ENCODE measurements at regions not wholly inside any gene's neighbourhood (a gene's known extent, or its start where the extent isn't known, plus 50 kb on each side); places are given as distances from the start of the nearest gene placed in this dataset.

DNA sequence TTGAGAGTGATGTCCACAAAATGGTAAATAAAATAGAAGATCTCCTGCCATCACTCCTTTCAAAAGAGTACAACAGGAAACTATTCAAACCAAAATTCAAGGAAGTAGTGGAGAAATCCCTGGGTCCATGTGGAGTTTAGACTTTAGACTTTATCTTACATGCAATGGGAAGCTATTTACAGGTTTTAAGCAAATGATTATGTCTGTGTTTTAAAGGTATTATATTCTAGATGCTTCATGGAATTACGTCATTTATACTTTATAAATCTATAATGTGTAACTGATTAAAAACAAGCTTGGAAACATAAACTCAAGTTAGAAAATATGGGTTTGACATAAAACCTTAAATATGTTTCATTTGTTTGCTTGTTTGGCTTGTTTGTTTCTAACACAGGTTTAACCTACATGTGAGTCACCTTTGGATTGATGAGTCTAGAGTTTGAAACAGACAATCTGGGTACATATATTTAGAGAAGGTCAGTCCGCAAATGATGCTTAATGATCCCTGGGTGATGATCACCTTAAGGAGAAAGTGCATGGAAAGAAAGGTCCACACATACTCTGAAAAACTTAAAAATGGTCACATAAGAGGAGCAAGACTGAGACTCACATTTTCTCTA, 519.6 kb upstream of the AGA start:
- H3K27me3 ChIP-seq (ENCODE audit: control insufficient read depth in 1 of 2, insufficient read depth in 2 of 2, low read length in 2 of 2): no peaks in the 10 kb centered on the region
- H3K9ac ChIP-seq (ENCODE audit: insufficient read depth, low read depth, low read length): no peak overlapping the region
- intact Hi-C loops (cut with micrococcal nuclease; ENCODE audit: unreplicated experiment): no loop called here
- H3K79me2 ChIP-seq (ENCODE audit: insufficient read depth, low read length): no peaks in the 10 kb centered on the region
- H3K27ac ChIP-seq (ENCODE audit: extremely low read length, insufficient read depth, low read length): no peak overlapping the region
- BruUV-seq (replicated peaks): no TSS peak
- H3K9me3 ChIP-seq (ENCODE audit: low read length): no peaks in the 10 kb centered on the region
- no peak overlapping the region for H3K4me3 ChIP-seq (replicated peaks in 1 of 3; ENCODE audit: insufficient read depth in 1 of 3, low read depth in 2 of 3, low read length in 3 of 3)
- no peak overlapping the region for H3K4me2 ChIP-seq (ENCODE audit: low read depth, low read length)
- WGBS (ENCODE audit: low lambda C conversion rate): 7% methylated on average over 2 of the region's 2 CpGs
- ChIA-PET POLR2A (no interaction called here), CTCF (ENCODE audit: low intra/inter-chr PET ratio, low total read pairs) (no interaction called here)
- no peaks in the 10 kb centered on the region for H4K20me1 ChIP-seq (ENCODE audit: insufficient read depth, low read length)
- DNase-seq (ENCODE audit: low spot score) (no peak), ATAC-seq (no peak), FAIRE-seq (no peak)
- no peaks in the 10 kb centered on the region for H3K4me1 ChIP-seq (ENCODE audit: insufficient read depth, low read length)
- in situ Hi-C loops (cut with HindIII; ENCODE audit: extremely low pct_ligation_motif_present, low pct_unique_long_range_greater_than_20kb): no loop called here
- H2AFZ ChIP-seq (ENCODE audit: low read length): no peak overlapping the region
- TF ChIP-seq ZNF264 (CRISPR knock-in tag; IDR thresholded peaks at IDR 0.05) (no peak), ATF7 (IDR thresholded peaks at IDR 0.05) (peak; percentile 87), ATF7 (CRISPR knock-in tag; IDR thresholded peaks at IDR 0.05) (no peak), KDM3A (CRISPR knock-in tag; IDR thresholded peaks at IDR 0.05; ENCODE audit: low read depth) (no peak)
- no peaks in the 10 kb centered on the region for H3K36me3 ChIP-seq (replicated peaks in 1 of 2; ENCODE audit: control insufficient read depth in 1 of 2, insufficient read depth in 2 of 2, low read length in 2 of 2)

DNA sequence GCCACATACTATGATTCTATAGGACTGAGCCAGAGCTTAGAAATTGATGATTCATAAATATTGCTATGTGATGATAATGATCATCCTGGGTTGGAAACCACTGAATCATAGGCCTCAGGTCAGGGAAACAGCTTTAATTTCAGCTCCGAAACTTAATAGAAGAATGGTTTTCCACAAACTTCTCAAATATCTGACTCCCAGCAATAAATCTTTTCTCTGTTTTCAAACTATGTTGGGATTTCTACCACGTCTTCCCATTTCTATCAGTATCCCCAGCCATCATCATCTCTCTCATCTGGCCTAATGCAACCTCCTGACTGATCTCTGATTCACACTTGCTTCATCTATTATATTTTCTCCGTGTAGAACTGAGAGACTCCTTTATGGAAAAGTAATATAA, 521.8 kb upstream of the AGA start:
- in situ Hi-C loops (cut with HindIII; ENCODE audit: extremely low pct_ligation_motif_present, low pct_unique_long_range_greater_than_20kb): no loop called here
- FAIRE-seq (no peak), DNase-seq (ENCODE audit: low spot score) (no peak), ATAC-seq (no peak)
- H3K79me2 ChIP-seq (ENCODE audit: insufficient read depth, low read length): no peaks in the 10 kb centered on the region
- H3K27ac ChIP-seq (ENCODE audit: extremely low read length, insufficient read depth, low read length): no peak overlapping the region
- no peak for TF ChIP-seq U2AF2 (IDR thresholded peaks at IDR 0.05; ENCODE audit: low read depth, low read length)
- no peak for TF ChIP-seq KDM4B (CRISPR knock-in tag; IDR thresholded peaks at IDR 0.05)
- no peak for TF ChIP-seq ZNF367 (CRISPR knock-in tag; IDR thresholded peaks at IDR 0.05; ENCODE audit: borderline replicate concordance)
- TF ChIP-seq, protein P1, sequence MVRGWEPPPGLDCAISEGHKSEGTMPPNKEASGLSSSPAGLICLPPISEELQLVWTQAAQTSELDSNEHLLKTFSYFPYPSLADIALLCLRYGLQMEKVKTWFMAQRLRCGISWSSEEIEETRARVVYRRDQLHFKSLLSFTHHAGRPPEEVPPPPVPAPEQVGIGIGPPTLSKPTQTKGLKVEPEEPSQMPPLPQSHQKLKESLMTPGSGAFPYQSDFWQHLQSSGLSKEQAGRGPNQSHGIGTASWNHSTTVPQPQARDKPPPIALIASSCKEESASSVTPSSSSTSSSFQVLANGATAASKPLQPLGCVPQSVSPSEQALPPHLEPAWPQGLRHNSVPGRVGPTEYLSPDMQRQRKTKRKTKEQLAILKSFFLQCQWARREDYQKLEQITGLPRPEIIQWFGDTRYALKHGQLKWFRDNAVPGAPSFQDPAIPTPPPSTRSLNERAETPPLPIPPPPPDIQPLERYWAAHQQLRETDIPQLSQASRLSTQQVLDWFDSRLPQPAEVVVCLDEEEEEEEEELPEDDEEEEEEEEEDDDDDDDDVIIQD (CRISPR knock-in tag; IDR thresholded peaks at IDR 0.05; ENCODE audit: low read depth): no peak
- no peak for TF ChIP-seq PHF20 (CRISPR knock-in tag; IDR thresholded peaks at IDR 0.05)
- TF ChIP-seq, protein P2, sequence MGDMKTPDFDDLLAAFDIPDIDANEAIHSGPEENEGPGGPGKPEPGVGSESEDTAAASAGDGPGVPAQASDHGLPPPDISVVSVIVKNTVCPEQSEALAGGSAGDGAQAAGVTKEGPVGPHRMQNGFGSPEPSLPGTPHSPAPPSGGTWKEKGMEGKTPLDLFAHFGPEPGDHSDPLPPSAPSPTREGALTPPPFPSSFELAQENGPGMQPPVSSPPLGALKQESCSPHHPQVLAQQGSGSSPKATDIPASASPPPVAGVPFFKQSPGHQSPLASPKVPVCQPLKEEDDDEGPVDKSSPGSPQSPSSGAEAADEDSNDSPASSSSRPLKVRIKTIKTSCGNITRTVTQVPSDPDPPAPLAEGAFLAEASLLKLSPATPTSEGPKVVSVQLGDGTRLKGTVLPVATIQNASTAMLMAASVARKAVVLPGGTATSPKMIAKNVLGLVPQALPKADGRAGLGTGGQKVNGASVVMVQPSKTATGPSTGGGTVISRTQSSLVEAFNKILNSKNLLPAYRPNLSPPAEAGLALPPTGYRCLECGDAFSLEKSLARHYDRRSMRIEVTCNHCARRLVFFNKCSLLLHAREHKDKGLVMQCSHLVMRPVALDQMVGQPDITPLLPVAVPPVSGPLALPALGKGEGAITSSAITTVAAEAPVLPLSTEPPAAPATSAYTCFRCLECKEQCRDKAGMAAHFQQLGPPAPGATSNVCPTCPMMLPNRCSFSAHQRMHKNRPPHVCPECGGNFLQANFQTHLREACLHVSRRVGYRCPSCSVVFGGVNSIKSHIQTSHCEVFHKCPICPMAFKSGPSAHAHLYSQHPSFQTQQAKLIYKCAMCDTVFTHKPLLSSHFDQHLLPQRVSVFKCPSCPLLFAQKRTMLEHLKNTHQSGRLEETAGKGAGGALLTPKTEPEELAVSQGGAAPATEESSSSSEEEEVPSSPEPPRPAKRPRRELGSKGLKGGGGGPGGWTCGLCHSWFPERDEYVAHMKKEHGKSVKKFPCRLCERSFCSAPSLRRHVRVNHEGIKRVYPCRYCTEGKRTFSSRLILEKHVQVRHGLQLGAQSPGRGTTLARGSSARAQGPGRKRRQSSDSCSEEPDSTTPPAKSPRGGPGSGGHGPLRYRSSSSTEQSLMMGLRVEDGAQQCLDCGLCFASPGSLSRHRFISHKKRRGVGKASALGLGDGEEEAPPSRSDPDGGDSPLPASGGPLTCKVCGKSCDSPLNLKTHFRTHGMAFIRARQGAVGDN (CRISPR knock-in tag; IDR thresholded peaks at IDR 0.05): no peak
- no peak for TF ChIP-seq ASH2L (IDR thresholded peaks at IDR 0.05; ENCODE audit: insufficient read length, low read depth, low read length)
- TF ChIP-seq, protein P3, sequence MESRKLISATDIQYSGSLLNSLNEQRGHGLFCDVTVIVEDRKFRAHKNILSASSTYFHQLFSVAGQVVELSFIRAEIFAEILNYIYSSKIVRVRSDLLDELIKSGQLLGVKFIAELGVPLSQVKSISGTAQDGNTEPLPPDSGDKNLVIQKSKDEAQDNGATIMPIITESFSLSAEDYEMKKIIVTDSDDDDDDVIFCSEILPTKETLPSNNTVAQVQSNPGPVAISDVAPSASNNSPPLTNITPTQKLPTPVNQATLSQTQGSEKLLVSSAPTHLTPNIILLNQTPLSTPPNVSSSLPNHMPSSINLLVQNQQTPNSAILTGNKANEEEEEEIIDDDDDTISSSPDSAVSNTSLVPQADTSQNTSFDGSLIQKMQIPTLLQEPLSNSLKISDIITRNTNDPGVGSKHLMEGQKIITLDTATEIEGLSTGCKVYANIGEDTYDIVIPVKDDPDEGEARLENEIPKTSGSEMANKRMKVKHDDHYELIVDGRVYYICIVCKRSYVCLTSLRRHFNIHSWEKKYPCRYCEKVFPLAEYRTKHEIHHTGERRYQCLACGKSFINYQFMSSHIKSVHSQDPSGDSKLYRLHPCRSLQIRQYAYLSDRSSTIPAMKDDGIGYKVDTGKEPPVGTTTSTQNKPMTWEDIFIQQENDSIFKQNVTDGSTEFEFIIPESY (CRISPR knock-in tag; IDR thresholded peaks at IDR 0.05): no peak
- intact Hi-C loops (cut with micrococcal nuclease; ENCODE audit: unreplicated experiment): no loop called here
- H3K9me3 ChIP-seq (ENCODE audit: low read length): no peaks in the 10 kb centered on the region
- CTCF ChIA-PET (ENCODE audit: low intra/inter-chr PET ratio, low total read pairs): no interaction called here
- WGBS (ENCODE audit: low lambda C conversion rate): 8% methylated on average over 3 of the region's 3 CpGs
- POLR2A ChIA-PET: no interaction called here
- no peak overlapping the region for H3K9ac ChIP-seq (ENCODE audit: insufficient read depth, low read depth, low read length)
- H3K4me3 ChIP-seq (replicated peaks in 1 of 3; ENCODE audit: insufficient read depth in 1 of 3, low read depth in 2 of 3, low read length in 3 of 3): no peak overlapping the region
- H2AFZ ChIP-seq (ENCODE audit: low read length): no peak overlapping the region
- H3K4me2 ChIP-seq (ENCODE audit: low read depth, low read length): no peak overlapping the region
- no peaks in the 10 kb centered on the region for H4K20me1 ChIP-seq (ENCODE audit: insufficient read depth, low read length)
- H3K27me3 ChIP-seq (ENCODE audit: control insufficient read depth in 1 of 2, insufficient read depth in 2 of 2, low read length in 2 of 2): no peaks in the 10 kb centered on the region
- H3K4me1 ChIP-seq (ENCODE audit: insufficient read depth, low read length): no peaks in the 10 kb centered on the region
- no peaks in the 10 kb centered on the region for H3K36me3 ChIP-seq (replicated peaks in 1 of 2; ENCODE audit: control insufficient read depth in 1 of 2, insufficient read depth in 2 of 2, low read length in 2 of 2)
- no TSS peak for BruUV-seq (replicated peaks)

Measured in HepG2 (cell line).